ENCODE measurements at regions not wholly inside any gene's neighbourhood (a gene's known extent, or its start where the extent isn't known, plus 50 kb on each side); places are given as distances from the start of the nearest gene placed in this dataset.

- Histone ChIP-seq H3K27me3 (ENCODE audit: control insufficient read depth, insufficient read depth, low read length) (no peaks in the 10 kb centered on the region), H3K4me1 (ENCODE audit: control insufficient read depth, insufficient read depth, low read length, poor library complexity, severe bottlenecking) (no peaks in the 10 kb centered on the region), H3K36me3 (ENCODE audit: control insufficient read depth, insufficient read depth, low read length) (no peaks in the 10 kb centered on the region), H3K9me3 (ENCODE audit: control insufficient read depth in 2 of 2, low read length in 2 of 2) (peaks cover under 1 to 15% of the 10 kb centered on the region in 2 experiments), H3K4me3 (ENCODE audit: low read depth, low read length) (no peak overlapping the region), H3K27ac (ENCODE audit: insufficient read depth, low read length, poor library complexity, severe bottlenecking) (no peak overlapping the region)
- Mint-ChIP-seq H3K4me3 (no peak overlapping the region), H3K27me3 (no peaks in the 10 kb centered on the region), H3K4me1 (no peaks in the 10 kb centered on the region), H3K36me3 (no peaks in the 10 kb centered on the region), H3K27ac (no peak overlapping the region), H3K9me3 (peaks cover 1 to 20% (median 4%) of the 10 kb centered on the region in 7 donors)
- DNase-seq (no peak), ATAC-seq (ENCODE audit: low read depth in 2 of 2) (no peak)
These were observed 535.2 kb upstream of the CDH2 start for GRCh38 chr18:28712172-28712571.

- Mint-ChIP-seq H3K27ac (no peak overlapping the region), H3K27me3 (no peaks in the 10 kb centered on the region), H3K4me1 (no peaks in the 10 kb centered on the region), H3K9me3 (peaks cover 1 to 16% (median 4%) of the 10 kb centered on the region in 7 donors), H3K36me3 (no peaks in the 10 kb centered on the region), H3K4me3 (no peak overlapping the region)
- ATAC-seq (ENCODE audit: low read depth in 2 of 2) (no peak), DNase-seq (no peak)
- no peak overlapping the region for H3K4me3 ChIP-seq (ENCODE audit: low read depth, low read length)
- H3K36me3 ChIP-seq (ENCODE audit: control insufficient read depth, insufficient read depth, low read length), result no peaks in the 10 kb centered on the region
- H3K27me3 ChIP-seq (ENCODE audit: control insufficient read depth, insufficient read depth, low read length), result no peaks in the 10 kb centered on the region
- H3K4me1 ChIP-seq (ENCODE audit: control insufficient read depth, insufficient read depth, low read length, poor library complexity, severe bottlenecking), result no peaks in the 10 kb centered on the region
- peaks cover 0 to 15% of the 10 kb centered on the region in 2 experiments for H3K9me3 ChIP-seq (ENCODE audit: control insufficient read depth in 2 of 2, low read length in 2 of 2)
- no peak overlapping the region for H3K27ac ChIP-seq (ENCODE audit: insufficient read depth, low read length, poor library complexity, severe bottlenecking)
These were observed 534.2 kb upstream of the CDH2 start for GRCh38 chr18:28711096-28711495.

GRCh38 chr18:28707006-28707405, 530.1 kb upstream of the CDH2 start:
- H3K27me3 Mint-ChIP-seq, result no peaks in the 10 kb centered on the region
- no peak overlapping the region for H3K4me3 Mint-ChIP-seq
- no peak overlapping the region for H3K4me3 ChIP-seq (ENCODE audit: low read depth, low read length)
- H3K27ac ChIP-seq (ENCODE audit: insufficient read depth, low read length, poor library complexity, severe bottlenecking), result no peak overlapping the region
- H3K36me3 Mint-ChIP-seq, result no peaks in the 10 kb centered on the region
- no peaks in the 10 kb centered on the region for H3K4me1 Mint-ChIP-seq
- H3K9me3 ChIP-seq (ENCODE audit: control insufficient read depth in 2 of 2, low read length in 2 of 2), result peaks cover 0 to 11% of the 10 kb centered on the region in 2 experiments
- no peaks in the 10 kb centered on the region for H3K4me1 ChIP-seq (ENCODE audit: control insufficient read depth, insufficient read depth, low read length, poor library complexity, severe bottlenecking)
- H3K27me3 ChIP-seq (ENCODE audit: control insufficient read depth, insufficient read depth, low read length), result no peaks in the 10 kb centered on the region
- ATAC-seq (ENCODE audit: low read depth in 2 of 2) (no peak), DNase-seq (no peak)
- H3K36me3 ChIP-seq (ENCODE audit: control insufficient read depth, insufficient read depth, low read length), result no peaks in the 10 kb centered on the region
- H3K9me3 Mint-ChIP-seq, result peaks cover 0 to 15% (median 1%) of the 10 kb centered on the region in 7 donors
- H3K27ac Mint-ChIP-seq, result no peak overlapping the region

GRCh38 chr18:28706397-28706796, 529.5 kb upstream of the CDH2 start:
- Mint-ChIP-seq H3K9me3 (peaks cover 0 to 19% (median 5%) of the 10 kb centered on the region in 7 donors), H3K4me3 (no peak overlapping the region), H3K36me3 (no peaks in the 10 kb centered on the region), H3K27me3 (no peaks in the 10 kb centered on the region), H3K4me1 (no peaks in the 10 kb centered on the region), H3K27ac (no peak overlapping the region)
- no peak for ATAC-seq (ENCODE audit: low read depth in 2 of 2)
- Histone ChIP-seq H3K4me1 (ENCODE audit: control insufficient read depth, insufficient read depth, low read length, poor library complexity, severe bottlenecking) (no peaks in the 10 kb centered on the region), H3K9me3 (ENCODE audit: control insufficient read depth in 2 of 2, low read length in 2 of 2) (peaks cover 0 to 11% of the 10 kb centered on the region in 2 experiments), H3K27ac (ENCODE audit: insufficient read depth, low read length, poor library complexity, severe bottlenecking) (no peak overlapping the region), H3K36me3 (ENCODE audit: control insufficient read depth, insufficient read depth, low read length) (no peaks in the 10 kb centered on the region), H3K4me3 (ENCODE audit: low read depth, low read length) (no peak overlapping the region), H3K27me3 (ENCODE audit: control insufficient read depth, insufficient read depth, low read length) (no peaks in the 10 kb centered on the region)
- no peak for DNase-seq

GRCh38 chr18:28705482-28705881, 528.6 kb upstream of the CDH2 start:
- H3K27ac ChIP-seq (ENCODE audit: insufficient read depth, low read length, poor library complexity, severe bottlenecking), result no peak overlapping the region
- Mint-ChIP-seq H3K4me1 (peaks cover 0 to 5% (median 0%) of the 10 kb centered on the region in 4 donors), H3K27me3 (no peaks in the 10 kb centered on the region), H3K4me3 (no peak overlapping the region), H3K9me3 (peaks cover 2 to 27% (median 7%) of the 10 kb centered on the region in 7 donors), H3K36me3 (no peaks in the 10 kb centered on the region), H3K27ac (no peak overlapping the region)
- no peaks in the 10 kb centered on the region for H3K4me1 ChIP-seq (ENCODE audit: control insufficient read depth, insufficient read depth, low read length, poor library complexity, severe bottlenecking)
- no peak for DNase-seq
- H3K9me3 ChIP-seq (ENCODE audit: control insufficient read depth in 2 of 2, low read length in 2 of 2), result peaks cover 0 to 13% of the 10 kb centered on the region in 2 experiments
- H3K27me3 ChIP-seq (ENCODE audit: control insufficient read depth, insufficient read depth, low read length), result no peaks in the 10 kb centered on the region
- no peak overlapping the region for H3K4me3 ChIP-seq (ENCODE audit: low read depth, low read length)
- no peak for ATAC-seq (ENCODE audit: low read depth in 2 of 2)
- no peaks in the 10 kb centered on the region for H3K36me3 ChIP-seq (ENCODE audit: control insufficient read depth, insufficient read depth, low read length)

- H3K27ac ChIP-seq (ENCODE audit: insufficient read depth, low read length, poor library complexity, severe bottlenecking), result no peak overlapping the region
- no peak for ATAC-seq (ENCODE audit: low read depth in 2 of 2)
- H3K36me3 ChIP-seq (ENCODE audit: control insufficient read depth, insufficient read depth, low read length), result no peaks in the 10 kb centered on the region
- no peaks in the 10 kb centered on the region for H3K4me1 Mint-ChIP-seq
- no peaks in the 10 kb centered on the region for H3K27me3 ChIP-seq (ENCODE audit: control insufficient read depth, insufficient read depth, low read length)
- H3K4me3 ChIP-seq (ENCODE audit: low read depth, low read length), result no peak overlapping the region
- H3K9me3 Mint-ChIP-seq, result peaks cover 0 to 24% (median 9%) of the 10 kb centered on the region in 7 donors
- no peak overlapping the region for H3K4me3 Mint-ChIP-seq
- no peaks in the 10 kb centered on the region for H3K36me3 Mint-ChIP-seq
- no peaks in the 10 kb centered on the region for H3K27me3 Mint-ChIP-seq
- no peaks in the 10 kb centered on the region for H3K9me3 ChIP-seq (ENCODE audit: control insufficient read depth in 2 of 2, low read length in 2 of 2)
- no peak overlapping the region for H3K27ac Mint-ChIP-seq
- no peak for DNase-seq
- no peaks in the 10 kb centered on the region for H3K4me1 ChIP-seq (ENCODE audit: control insufficient read depth, insufficient read depth, low read length, poor library complexity, severe bottlenecking)
These were observed 515.4 kb upstream of the CDH2 start for GRCh38 chr18:28692337-28692736.

- Mint-ChIP-seq H3K4me3 (no peak overlapping the region), H3K4me1 (no peaks in the 10 kb centered on the region)
- no peak for ATAC-seq (ENCODE audit: low read depth in 2 of 2)
These were observed 514.5 kb upstream of the CDH2 start for GRCh38 chr18:28691496-28691840.

GRCh38 chr18:28690836-28691495, 514.0 kb upstream of the CDH2 start:
- H3K27ac ChIP-seq (ENCODE audit: insufficient read depth, low read length, poor library complexity, severe bottlenecking), result no peak overlapping the region
- H3K4me1 Mint-ChIP-seq, result no peaks in the 10 kb centered on the region
- no peak for ATAC-seq (ENCODE audit: low read depth in 2 of 2)

More at GRCh38 chr18:28691496-28691840, 514.5 kb upstream of the CDH2 start:
- H3K27me3 Mint-ChIP-seq, result no peaks in the 10 kb centered on the region
- Histone ChIP-seq H3K27ac (ENCODE audit: insufficient read depth, low read length, poor library complexity, severe bottlenecking) (no peak overlapping the region), H3K4me3 (ENCODE audit: low read depth, low read length) (no peak overlapping the region), H3K36me3 (ENCODE audit: control insufficient read depth, insufficient read depth, low read length) (no peaks in the 10 kb centered on the region), H3K4me1 (ENCODE audit: control insufficient read depth, insufficient read depth, low read length, poor library complexity, severe bottlenecking) (no peaks in the 10 kb centered on the region), H3K27me3 (ENCODE audit: control insufficient read depth, insufficient read depth, low read length) (no peaks in the 10 kb centered on the region), H3K9me3 (ENCODE audit: control insufficient read depth in 2 of 2, low read length in 2 of 2) (no peaks in the 10 kb centered on the region)
- no peak overlapping the region for H3K27ac Mint-ChIP-seq
- no peaks in the 10 kb centered on the region for H3K36me3 Mint-ChIP-seq
- no peak for DNase-seq
- H3K9me3 Mint-ChIP-seq, result peaks cover 0 to 24% (median 9%) of the 10 kb centered on the region in 7 donors

More at GRCh38 chr18:28690836-28691495, 514.0 kb upstream of the CDH2 start:
- Histone ChIP-seq H3K4me3 (ENCODE audit: low read depth, low read length) (no peak overlapping the region), H3K27me3 (ENCODE audit: control insufficient read depth, insufficient read depth, low read length) (no peaks in the 10 kb centered on the region), H3K4me1 (ENCODE audit: control insufficient read depth, insufficient read depth, low read length, poor library complexity, severe bottlenecking) (no peaks in the 10 kb centered on the region), H3K9me3 (ENCODE audit: control insufficient read depth in 2 of 2, low read length in 2 of 2) (no peaks in the 10 kb centered on the region), H3K36me3 (ENCODE audit: control insufficient read depth, insufficient read depth, low read length) (no peaks in the 10 kb centered on the region)
- Mint-ChIP-seq H3K4me3 (no peak overlapping the region), H3K9me3 (peaks cover 0 to 24% (median 9%) of the 10 kb centered on the region in 7 donors), H3K27ac (no peak overlapping the region), H3K36me3 (no peaks in the 10 kb centered on the region), H3K27me3 (no peaks in the 10 kb centered on the region)
- DNase-seq, result no peak

Data from CD4-positive, CD25-positive, alpha-beta regulatory T cell (primary cell).